ENCODE measurements at regions not wholly inside any gene's neighbourhood (a gene's known extent, or its start where the extent isn't known, plus 50 kb on each side); places are given as distances from the start of the nearest gene placed in this dataset.
"Not testable (repeated sequence)": the region's sequence is repeated elsewhere in the genome, so short reads cannot be mapped to it uniquely, and the experiment has no call there.

DNA sequence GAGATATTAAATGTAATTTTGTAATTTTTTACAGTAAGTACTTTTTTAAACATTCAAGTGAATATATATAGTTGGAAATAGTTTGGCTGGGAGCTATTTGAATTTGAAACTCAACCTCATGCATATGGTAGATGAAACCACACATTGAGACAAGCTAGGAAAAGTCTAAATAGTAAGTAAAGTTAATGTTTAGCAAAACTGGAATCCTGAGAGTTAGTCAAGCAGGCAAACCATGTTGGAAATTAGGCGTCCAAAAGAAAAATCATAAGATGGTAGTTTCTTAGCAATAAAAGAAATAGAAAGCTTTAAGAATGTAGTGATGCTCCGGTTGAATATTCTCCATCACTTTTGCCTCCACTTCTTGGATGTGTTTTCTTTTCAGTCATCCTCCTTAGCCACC is 657.1 kb upstream of the CDH10 start:
- no peak overlapping the region for H3K4me3 ChIP-seq (ENCODE audit: low read depth, low read length)
- TF ChIP-seq, protein P1, sequence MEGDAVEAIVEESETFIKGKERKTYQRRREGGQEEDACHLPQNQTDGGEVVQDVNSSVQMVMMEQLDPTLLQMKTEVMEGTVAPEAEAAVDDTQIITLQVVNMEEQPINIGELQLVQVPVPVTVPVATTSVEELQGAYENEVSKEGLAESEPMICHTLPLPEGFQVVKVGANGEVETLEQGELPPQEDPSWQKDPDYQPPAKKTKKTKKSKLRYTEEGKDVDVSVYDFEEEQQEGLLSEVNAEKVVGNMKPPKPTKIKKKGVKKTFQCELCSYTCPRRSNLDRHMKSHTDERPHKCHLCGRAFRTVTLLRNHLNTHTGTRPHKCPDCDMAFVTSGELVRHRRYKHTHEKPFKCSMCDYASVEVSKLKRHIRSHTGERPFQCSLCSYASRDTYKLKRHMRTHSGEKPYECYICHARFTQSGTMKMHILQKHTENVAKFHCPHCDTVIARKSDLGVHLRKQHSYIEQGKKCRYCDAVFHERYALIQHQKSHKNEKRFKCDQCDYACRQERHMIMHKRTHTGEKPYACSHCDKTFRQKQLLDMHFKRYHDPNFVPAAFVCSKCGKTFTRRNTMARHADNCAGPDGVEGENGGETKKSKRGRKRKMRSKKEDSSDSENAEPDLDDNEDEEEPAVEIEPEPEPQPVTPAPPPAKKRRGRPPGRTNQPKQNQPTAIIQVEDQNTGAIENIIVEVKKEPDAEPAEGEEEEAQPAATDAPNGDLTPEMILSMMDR (IDR thresholded peaks at IDR 0.05; ENCODE audit: borderline replicate concordance, insufficient read depth, low read depth, low read length): no peak

DNA sequence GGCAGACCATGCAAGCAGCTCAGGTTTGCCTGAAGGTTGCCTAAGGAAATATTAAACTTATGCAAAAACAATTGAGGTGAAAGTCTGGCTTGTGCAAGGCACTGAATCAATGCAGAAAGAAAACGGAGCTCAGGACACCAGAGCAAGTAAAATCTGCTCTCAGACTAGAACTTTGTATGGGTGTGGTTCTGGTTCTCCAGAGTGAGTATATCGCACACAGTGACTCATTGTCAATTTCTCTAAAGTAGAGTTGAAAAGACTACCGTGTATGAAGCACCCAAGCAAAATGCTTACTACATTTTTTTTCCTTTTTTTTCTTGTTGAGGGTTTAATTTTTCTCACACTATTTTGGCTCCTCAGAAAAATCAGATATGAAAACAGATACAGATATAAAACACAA is 650.3 kb upstream of the CDH10 start:
- no peak overlapping the region for H3K4me3 ChIP-seq (ENCODE audit: low read depth, low read length)
- TF ChIP-seq, protein P1 (IDR thresholded peaks at IDR 0.05; ENCODE audit: borderline replicate concordance, insufficient read depth, low read depth, low read length): no peak

DNA sequence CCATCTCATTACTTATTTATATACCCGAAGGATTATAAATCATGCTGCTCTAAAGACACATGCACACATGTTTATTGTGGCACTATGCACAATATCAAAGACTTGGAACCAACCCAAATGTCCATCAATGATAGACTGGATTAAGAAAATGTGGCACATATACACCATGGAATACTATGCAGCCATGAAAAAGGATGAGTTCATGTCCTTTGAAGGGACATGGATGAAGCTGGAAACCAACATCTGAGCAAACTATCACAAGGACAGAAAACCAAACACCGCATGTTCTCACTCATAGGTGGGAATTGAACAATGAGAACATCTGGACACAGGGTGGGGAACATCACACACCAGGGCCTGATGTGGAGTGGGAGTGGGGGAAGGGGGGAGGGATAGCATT is 645.0 kb upstream of the CDH10 start:
- not testable (repeated sequence) for H3K4me3 ChIP-seq (ENCODE audit: low read depth, low read length)

GRCh38 chr5:25286319-25286718 is 641.5 kb upstream of the CDH10 start:
- H3K4me3 ChIP-seq (ENCODE audit: low read depth, low read length): no peak overlapping the region
- TF ChIP-seq, protein P1 (IDR thresholded peaks at IDR 0.05; ENCODE audit: borderline replicate concordance, insufficient read depth, low read depth, low read length): no peak

- TF ChIP-seq, protein P1 (IDR thresholded peaks at IDR 0.05; ENCODE audit: borderline replicate concordance, insufficient read depth, low read depth, low read length): no peak
- no peak overlapping the region for H3K4me3 ChIP-seq (ENCODE audit: low read depth, low read length)
These were observed 640.4 kb upstream of the CDH10 start for GRCh38 chr5:25285136-25285535.

- H3K4me3 ChIP-seq (ENCODE audit: low read depth, low read length): not testable (repeated sequence)
These were observed 618.7 kb upstream of the CDH10 start for GRCh38 chr5:25263507-25263906.

GRCh38 chr5:25262221-25262620 is 617.4 kb upstream of the CDH10 start:
- H3K4me3 ChIP-seq (ENCODE audit: low read depth, low read length): no peak overlapping the region
- TF ChIP-seq, protein P1 (IDR thresholded peaks at IDR 0.05; ENCODE audit: borderline replicate concordance, insufficient read depth, low read depth, low read length): no peak

DNA sequence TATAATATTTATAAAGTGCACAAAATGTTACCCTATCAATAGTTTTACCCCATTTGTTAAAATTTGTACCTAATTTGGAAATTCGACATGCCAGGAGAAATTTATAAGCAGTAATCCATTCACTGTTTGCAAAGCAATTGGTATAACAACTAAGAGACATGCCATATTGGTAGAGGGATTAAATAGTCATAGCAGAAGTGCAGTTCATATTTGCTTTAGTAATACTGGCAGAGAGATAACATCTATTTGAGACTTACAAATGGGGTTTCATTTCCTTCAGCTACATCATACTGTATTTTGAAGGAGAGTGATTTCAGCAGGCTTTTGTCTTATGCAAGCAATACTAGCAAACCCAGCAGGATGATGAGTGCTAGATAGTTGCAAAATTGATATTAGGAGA is 610.4 kb upstream of the CDH10 start:
- H3K4me3 ChIP-seq (ENCODE audit: low read depth, low read length): no peak overlapping the region
- TF ChIP-seq, protein P1 (IDR thresholded peaks at IDR 0.05; ENCODE audit: borderline replicate concordance, insufficient read depth, low read depth, low read length): no peak

Data from GM12875 (cell line).